Renal cortex interstitium (tissue), 11 donors: ENCODE measurements at regions not wholly inside any gene's neighbourhood (a gene's known extent, or its start where the extent isn't known, plus 50 kb on each side); places are given as distances from the start of the nearest gene placed in this dataset.

ENCODE experiments used
- DNase-seq, 11 donors: peaks; one replicate each; pipeline ENCODE4 v3.0.0-alpha.2; 2013; ENCODE audit warnings: low read depth in 9 of 11, low spot score in 4 of 11; ENCODE audit errors: extremely low read depth in 1 of 11

GRCh38 chr15:62962101-62962995, 80.2 kb upstream of the TPM1 start:
- DNase-seq: no peak

- no peak for DNase-seq
These were observed 78.3 kb upstream of the TPM1 start for GRCh38 chr15:62964251-62964650.

- DNase-seq: no peak
These were observed 76.1 kb upstream of the TPM1 start for GRCh38 chr15:62966294-62967078.

- no peak for DNase-seq
These were observed 73.8 kb upstream of the TPM1 start for GRCh38 chr15:62968699-62969098.

GRCh38 chr15:62969442-62970089, 73.0 kb upstream of the TPM1 start:
- DNase-seq: no peak

GRCh38 chr15:62972814-62973213, 69.7 kb upstream of the TPM1 start:
- DNase-seq: no peak

- DNase-seq: no peak
These were observed 67.0 kb upstream of the TPM1 start for GRCh38 chr15:62975515-62975914.

- DNase-seq: no peak
These were observed 66.2 kb upstream of the TPM1 start for GRCh38 chr15:62976301-62976881.

GRCh38 chr15:62977952-62978811, 64.4 kb upstream of the TPM1 start:
- DNase-seq: no peak

GRCh38 chr15:62979252-62979651, 63.3 kb upstream of the TPM1 start:
- no peak for DNase-seq

- DNase-seq: no peak
These were observed 61.5 kb upstream of the TPM1 start for GRCh38 chr15:62981071-62981470.

- no peak for DNase-seq
These were observed 58.6 kb upstream of the TPM1 start for GRCh38 chr15:62983956-62984355.

GRCh38 chr15:62985768-62986167, 56.8 kb upstream of the TPM1 start:
- no peak for DNase-seq

GRCh38 chr15:62986948-62987347, 55.6 kb upstream of the TPM1 start:
- no peak for DNase-seq

- DNase-seq: no peak
These were observed 53.8 kb upstream of the TPM1 start for GRCh38 chr15:62988701-62989100.

GRCh38 chr15:62989366-62990055, 53.0 kb upstream of the TPM1 start:
- DNase-seq: no peak

GRCh38 chr15:62991698-62992097, 50.8 kb upstream of the TPM1 start:
- no peak for DNase-seq

GRCh38 chr15:62992302-62992701, 50.2 kb upstream of the TPM1 start:
- no peak for DNase-seq
